Heart right ventricle (tissue), 16 donors: ENCODE measurements at regions not wholly inside any gene's neighbourhood (a gene's known extent, or its start where the extent isn't known, plus 50 kb on each side); places are given as distances from the start of the nearest gene placed in this dataset.
A peak's percentile ranks its signal among the peaks of the same experiment; 100 is the strongest.

Source experiments
- ATAC-seq, 8 donors: fragments of 200-7000 bp; cut with Tn5 transposase; one replicate each; pipeline ENCODE4 v1.9.1; 2020; ENCODE audit warnings: mild to moderate bottlenecking in 8 of 8, moderate library complexity in 8 of 8, moderate number of reproducible peaks in 1 of 8
- DNase-seq, 2 donors: peaks; one replicate each; pipeline ENCODE4 v3.0.0-alpha.2; 2020
- H3K27ac ChIP-seq, 10 donors: fragments of 200-600 bp; sonication (generic) in 2 of 10; one replicate each; pipeline versions ENCODE4 v1.5.0 to v1.8.0; 2020 to 2022; ENCODE audit warnings: mild to moderate bottlenecking in 3 of 10
- H3K27me3 ChIP-seq, 7 donors: fragments of 200-600 bp; one replicate each; pipeline ENCODE4 v1.8.0; 2021 to 2022; ENCODE audit warnings: mild to moderate bottlenecking in 2 of 7
- H3K36me3 ChIP-seq, 9 donors: fragments of 200-600 bp; sonication (generic) in 1 of 9; one replicate each; pipeline versions ENCODE4 v1.5.0 to v1.8.0; 2020 to 2022; ENCODE audit warnings: mild to moderate bottlenecking in 2 of 9
- H3K4me1 ChIP-seq, 9 donors: fragments of 200-600 bp; sonication (generic) in 1 of 9; one replicate each; pipeline versions ENCODE4 v1.5.0 to v1.8.0; 2020 to 2022; ENCODE audit warnings: mild to moderate bottlenecking in 4 of 9
- H3K4me3 ChIP-seq, 10 donors: fragments of 200-600 bp; sonication (generic) in 2 of 10; one replicate each; pipeline versions ENCODE4 v1.5.0 to v1.8.0; 2020 to 2022; ENCODE audit warnings: mild to moderate bottlenecking in 7 of 10, moderate library complexity in 2 of 10
- H3K9me3 ChIP-seq, 11 donors: fragments of 200-600 bp in 10 of 11; sonication (generic) in 2 of 11; one replicate each; pipeline versions ENCODE4 v1.5.0 to v1.8.0; 2013 to 2022; ENCODE audit warnings: mild to moderate bottlenecking in 2 of 11, control low read depth in 1 of 11, moderate library complexity in 1 of 11
- WGBS, 2 donors: extraction: QIAGEN DNeasy Blood & Tissue Kit; methylation state at CpG; one replicate each; pipeline ENCODE4 v1.1.7; 2013; ENCODE audit warnings: inconsistent platforms in 1 of 2; 5-methylcytosine and 5-hydroxymethylcytosine counted together
- intact Hi-C, 10 donors: fragments of 100-400 bp; cut with DNase I; formaldehyde crosslinking; loops; one replicate each; pipeline versions ENCODE4 v1.11.1 to v1.14.2; 2022
- TF ChIP-seq, protein P1 (sequence below), 9 donors: fragments of 200-600 bp; sonication (generic) in 2 of 9; IDR thresholded peaks; one replicate each; pipeline versions ENCODE4 v1.5.0 to v1.8.0; 2021 to 2022; ENCODE audit warnings: antibody characterized with exemption in 9 of 9, mild to moderate bottlenecking in 5 of 9, moderate library complexity in 1 of 9
- donor health status: Arrhythmogenic right ventricular cardiomyopathy.
- donor health status: ischemic (EF 13 %, LVEDD 7.1; RV severe dilation, severe dysfunction).
- donor health status: healthy with polysubstance abuse.
- donor health status: DM: no; HTN: yes; CAD: no.
- donor health status: DM: no; HTN: no; CAD: no.
- donor health status: ischemic (EF 25% LVEDD 6.9; RV normal size, moderate dysfunction).
- donor health status: ischemic (EF 25% LVEDD 5.7; RV mildly dilated, moderate dysfunction).
- donor health status: healthy.
- donor health status: DM: yes; HTN: yes; CAD: no.
- donor health status: Ischemic cardiomyopathy.
- donor health status: ischemic (EF 35%, LVEDD 5.7; RV mildly dilated, moderate dysfunction).
- donor health status: nonischemic (EF 11% LVEDD 7.7; RV severe dilation, severe dysfunction).
- donor health status: DM: yes; HTN: yes; CAD: no.
- donor health status: PGD.
- donor health status: ischemic (EF 29% LVEDD 5.4; RV normal size, mild dysfunction).
- donor health status: nonischemic (EF 23%, LVEDD 6.1; RV moderate dilation, normal function).

DNA sequence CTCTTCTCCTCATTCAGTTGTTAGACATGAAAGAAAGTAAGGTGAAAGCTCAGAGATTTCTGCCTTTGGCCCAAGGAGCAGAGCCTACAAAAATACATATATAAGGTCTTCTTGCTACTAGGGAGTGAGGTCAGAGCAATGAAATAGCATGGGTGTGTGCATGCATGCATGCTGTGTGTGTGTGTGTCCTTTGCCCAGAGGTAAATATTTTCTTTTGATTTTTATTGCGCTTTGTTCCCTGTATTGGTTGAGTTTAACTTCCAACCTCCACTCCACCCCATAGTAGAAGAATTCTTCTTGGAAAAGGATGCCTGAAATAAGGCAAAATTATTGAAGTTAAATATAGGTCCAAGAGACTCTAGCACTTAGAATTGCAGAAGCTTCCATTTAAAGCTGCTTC, 248.0 kb upstream of the PTGER4 start:
- ATAC-seq, result no peak
- no peaks in the 10 kb centered on the region for H3K9me3 ChIP-seq
- TF ChIP-seq, protein P1, sequence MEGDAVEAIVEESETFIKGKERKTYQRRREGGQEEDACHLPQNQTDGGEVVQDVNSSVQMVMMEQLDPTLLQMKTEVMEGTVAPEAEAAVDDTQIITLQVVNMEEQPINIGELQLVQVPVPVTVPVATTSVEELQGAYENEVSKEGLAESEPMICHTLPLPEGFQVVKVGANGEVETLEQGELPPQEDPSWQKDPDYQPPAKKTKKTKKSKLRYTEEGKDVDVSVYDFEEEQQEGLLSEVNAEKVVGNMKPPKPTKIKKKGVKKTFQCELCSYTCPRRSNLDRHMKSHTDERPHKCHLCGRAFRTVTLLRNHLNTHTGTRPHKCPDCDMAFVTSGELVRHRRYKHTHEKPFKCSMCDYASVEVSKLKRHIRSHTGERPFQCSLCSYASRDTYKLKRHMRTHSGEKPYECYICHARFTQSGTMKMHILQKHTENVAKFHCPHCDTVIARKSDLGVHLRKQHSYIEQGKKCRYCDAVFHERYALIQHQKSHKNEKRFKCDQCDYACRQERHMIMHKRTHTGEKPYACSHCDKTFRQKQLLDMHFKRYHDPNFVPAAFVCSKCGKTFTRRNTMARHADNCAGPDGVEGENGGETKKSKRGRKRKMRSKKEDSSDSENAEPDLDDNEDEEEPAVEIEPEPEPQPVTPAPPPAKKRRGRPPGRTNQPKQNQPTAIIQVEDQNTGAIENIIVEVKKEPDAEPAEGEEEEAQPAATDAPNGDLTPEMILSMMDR (IDR thresholded peaks at IDR 0.05), result no peak
- no peaks in the 10 kb centered on the region for H3K36me3 ChIP-seq
- WGBS, 2 donors, result 98 to 100% methylated on average over 1 of the region's 1 CpG
- H3K27me3 ChIP-seq, result no peaks in the 10 kb centered on the region
- no peak for DNase-seq
- H3K4me1 ChIP-seq, result peaks cover 0 to 40% (median 11%) of the 10 kb centered on the region in 9 donors
- no peak overlapping the region for H3K27ac ChIP-seq
- intact Hi-C loops, result loop anchor here in 2 of 10 donors (10.0 kb wide), 2 partner anchors 183 to 253 kb away; no protein-coding TSS in a partner anchor
- H3K4me3 ChIP-seq, result no peak overlapping the region

DNA sequence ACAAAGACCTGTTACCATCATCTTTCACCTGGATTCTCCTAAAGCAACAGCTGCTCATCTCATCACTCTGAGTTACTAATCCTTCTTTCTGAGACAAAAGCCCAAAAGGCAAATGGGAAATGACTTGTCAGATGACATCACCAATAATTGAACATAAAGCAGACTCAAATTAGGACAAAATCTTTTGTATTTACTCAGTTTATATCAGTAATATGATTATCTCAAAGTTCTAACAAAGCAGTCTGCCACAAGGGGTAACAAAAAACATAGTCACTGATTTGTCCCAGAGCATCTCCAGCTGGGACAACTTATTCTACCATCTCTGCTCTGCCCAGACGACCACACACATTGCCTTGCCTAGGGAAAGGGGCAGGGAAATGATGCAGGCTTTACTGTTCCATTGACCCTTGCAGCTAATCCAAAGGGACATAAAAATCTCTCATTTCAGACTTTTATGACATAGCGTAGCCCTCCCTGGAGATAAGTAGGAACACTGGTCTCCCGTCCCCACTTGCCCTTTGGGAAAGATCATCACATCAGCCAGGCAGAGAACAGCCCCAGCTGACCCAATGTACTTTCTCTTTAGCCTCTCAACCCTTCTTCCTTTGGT, 249.5 kb upstream of the PTGER4 start:
- Histone ChIP-seq H3K27ac (peak overlapping the region in 5 of 10 donors; percentile 29 to 59 (median 41)), H3K27me3 (no peaks in the 10 kb centered on the region), H3K9me3 (peaks cover 0 to 5% (median 0%) of the 10 kb centered on the region in 11 donors), H3K4me3 (no peak overlapping the region), H3K4me1 (peaks cover 0 to 30% (median 11%) of the 10 kb centered on the region in 9 donors), H3K36me3 (no peaks in the 10 kb centered on the region)
- TF ChIP-seq, protein P1 (IDR thresholded peaks at IDR 0.05), result no peak
- WGBS, 2 donors, result 55 to 56% methylated on average over 3 of the region's 3 CpGs
- intact Hi-C loops, result loop anchor here in 2 of 10 donors (10.0 kb wide), 2 partner anchors 185 to 255 kb away; no protein-coding TSS in a partner anchor
- ATAC-seq, result peak in 3 of 8 donors; percentile 27 to 44 (median 34)
- no peak for DNase-seq

DNA sequence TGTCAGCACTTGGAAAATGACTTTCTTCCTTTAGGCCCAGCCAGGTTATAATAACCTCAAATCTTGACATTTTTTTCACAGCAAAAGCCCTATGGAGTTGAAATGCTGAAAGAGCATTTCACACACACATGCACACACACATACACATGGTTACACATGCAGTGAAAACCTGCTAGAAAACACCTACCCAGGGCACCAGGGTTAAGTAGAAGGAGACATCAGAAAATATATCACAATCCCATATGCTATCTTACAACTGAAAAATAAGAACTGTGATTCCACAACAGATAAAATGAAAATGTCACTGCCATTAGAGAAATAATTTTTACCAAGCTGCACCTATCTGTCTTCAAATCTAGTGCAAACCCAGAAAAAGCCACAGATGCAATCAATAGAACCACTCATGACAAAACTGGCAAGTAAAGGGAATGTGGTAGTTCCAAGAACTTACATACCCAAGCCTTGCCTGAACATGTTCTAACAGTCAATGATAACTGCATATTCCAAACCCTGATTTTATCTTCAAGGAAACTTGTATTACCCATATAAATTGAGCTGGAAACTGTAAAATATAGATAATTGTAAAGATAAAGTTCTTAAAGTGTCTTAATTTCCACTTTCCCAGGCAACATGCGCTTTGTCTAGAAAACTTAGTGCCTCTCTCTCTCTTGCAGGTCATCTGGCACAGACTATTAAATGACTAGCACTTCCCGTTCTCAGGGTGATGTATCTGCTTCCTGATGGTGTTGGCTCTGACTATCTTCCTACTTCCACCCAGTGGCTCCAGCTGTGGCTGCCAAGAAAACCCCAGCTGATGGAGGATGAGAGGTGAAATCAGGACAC, 250.2 kb upstream of the PTGER4 start:
- Histone ChIP-seq H3K27me3 (no peaks in the 10 kb centered on the region), H3K27ac (peak overlapping the region in 3 of 10 donors; percentile 17 to 59 (median 29)), H3K36me3 (no peaks in the 10 kb centered on the region), H3K4me1 (peaks cover 0 to 30% (median 11%) of the 10 kb centered on the region in 9 donors), H3K4me3 (no peak overlapping the region), H3K9me3 (peaks cover 0 to 5% (median 0%) of the 10 kb centered on the region in 11 donors)
- 42 to 50% methylated on average over 2 of the region's 2 CpGs for WGBS, 2 donors
- peak in 1 of 2 donors; percentile 72 for DNase-seq
- intact Hi-C loops, result loop anchor here in 2 of 10 donors (10.0 kb wide), 2 partner anchors 185 to 255 kb away; no protein-coding TSS in a partner anchor
- peak; percentile 55 to 96 (median 92) for ATAC-seq
- TF ChIP-seq, protein P1 (IDR thresholded peaks at IDR 0.05), result no peak

DNA sequence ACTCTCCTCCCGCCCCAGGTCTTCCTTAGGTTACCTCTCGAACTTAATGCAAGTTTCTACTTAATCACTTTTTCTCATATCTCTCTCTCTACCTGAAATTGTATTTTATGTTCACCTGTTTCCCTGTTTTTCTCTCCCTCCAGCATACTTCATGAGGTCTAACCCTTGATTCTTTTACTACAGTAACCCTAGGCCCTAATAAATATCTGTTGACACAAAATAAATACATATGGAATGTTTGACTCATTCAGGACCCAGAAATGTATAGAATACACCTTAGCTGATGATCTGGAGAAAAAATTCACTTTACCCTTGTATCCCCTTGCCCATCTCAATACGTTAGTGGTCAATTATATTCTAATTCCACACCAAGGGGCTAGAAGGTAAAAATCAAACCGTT, 250.9 kb upstream of the PTGER4 start:
- intact Hi-C loops, result no loop called here
- H3K27ac ChIP-seq, result peak overlapping the region in 1 of 10 donors; percentile 49
- H3K9me3 ChIP-seq, result peaks cover 0 to 5% (median 0%) of the 10 kb centered on the region in 11 donors
- peaks cover 0 to 30% (median 11%) of the 10 kb centered on the region in 9 donors for H3K4me1 ChIP-seq
- WGBS, 2 donors, result 88 to 95% methylated on average over 4 of the region's 4 CpGs
- TF ChIP-seq, protein P1 (IDR thresholded peaks at IDR 0.05), result no peak
- H3K27me3 ChIP-seq, result no peaks in the 10 kb centered on the region
- no peak for DNase-seq
- no peaks in the 10 kb centered on the region for H3K36me3 ChIP-seq
- no peak for ATAC-seq
- no peak overlapping the region for H3K4me3 ChIP-seq
